Stomach (tissue), 4 donors: ENCODE measurements at regions not wholly inside any gene's neighbourhood (a gene's known extent, or its start where the extent isn't known, plus 50 kb on each side); places are given as distances from the start of the nearest gene placed in this dataset.

Source experiments
- CTCF ChIP-seq, 7 experiments: fragments of 450-650 bp in 4 of 7; fragments of 200-600 bp in 3 of 7; sonication (generic) in 3 of 7; IDR thresholded peaks; one replicate each; pipeline ENCODE4 v1.5.1; 2016 to 2019; ENCODE audit warnings: antibody characterized with exemption in 7 of 7, control low read depth in 2 of 7, mild to moderate bottlenecking in 1 of 7
- POLR2AphosphoS5 ChIP-seq, 3 donors: sonication (generic); formaldehyde crosslinking; IDR thresholded peaks; one replicate each; pipeline ENCODE4 v1.6.1; 2016; ENCODE audit warnings: antibody characterized with exemption in 3 of 3

DNA sequence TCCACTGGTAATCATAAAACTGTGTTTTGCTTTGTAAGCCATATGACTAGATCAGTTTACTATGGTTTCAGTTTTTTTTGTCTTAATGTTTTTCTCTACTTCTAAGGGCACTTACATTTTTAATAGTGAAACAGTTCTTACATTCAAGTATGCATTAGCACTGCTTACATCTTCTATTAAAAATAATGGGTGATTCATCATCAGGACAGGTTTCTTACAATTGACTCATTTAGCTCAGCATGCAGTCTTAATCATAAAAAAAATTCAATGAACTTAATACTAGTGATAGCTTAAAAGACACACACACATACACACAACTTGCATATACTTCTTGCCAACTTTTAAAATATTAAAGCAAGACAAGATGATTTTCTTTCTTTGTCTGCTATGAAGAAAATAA is 845.7 kb upstream of the USP15 start:
- TF ChIP-seq POLR2AphosphoS5 (IDR thresholded peaks at IDR 0.05) (no peak), CTCF (IDR thresholded peaks at IDR 0.05) (no peak)
